ENCODE measurements at regions not wholly inside any gene's neighbourhood (a gene's known extent, or its start where the extent isn't known, plus 50 kb on each side); places are given as distances from the start of the nearest gene placed in this dataset.

- TF ChIP-seq CTCF (IDR thresholded peaks at IDR 0.05) (no peak), POLR2A (IDR thresholded peaks at IDR 0.05) (no peak)
Observed at GRCh38 chr18:37671530-37671929, 105.9 kb upstream of the CELF4 start.

Measured in testis (tissue), 2 donors.